NOMO-1 treated with DMSO at 0.1 percent for 48 hours (cell line): ENCODE measurements at regions not wholly inside any gene's neighbourhood (a gene's known extent, or its start where the extent isn't known, plus 50 kb on each side); places are given as distances from the start of the nearest gene placed in this dataset.

ENCODE experiments used
- DNase-seq: peaks from one replicate; lab custom pipeline; 2025; ENCODE audit not compliant: unreplicated experiment; lab: John Stamatoyannopoulos, UW

DNA sequence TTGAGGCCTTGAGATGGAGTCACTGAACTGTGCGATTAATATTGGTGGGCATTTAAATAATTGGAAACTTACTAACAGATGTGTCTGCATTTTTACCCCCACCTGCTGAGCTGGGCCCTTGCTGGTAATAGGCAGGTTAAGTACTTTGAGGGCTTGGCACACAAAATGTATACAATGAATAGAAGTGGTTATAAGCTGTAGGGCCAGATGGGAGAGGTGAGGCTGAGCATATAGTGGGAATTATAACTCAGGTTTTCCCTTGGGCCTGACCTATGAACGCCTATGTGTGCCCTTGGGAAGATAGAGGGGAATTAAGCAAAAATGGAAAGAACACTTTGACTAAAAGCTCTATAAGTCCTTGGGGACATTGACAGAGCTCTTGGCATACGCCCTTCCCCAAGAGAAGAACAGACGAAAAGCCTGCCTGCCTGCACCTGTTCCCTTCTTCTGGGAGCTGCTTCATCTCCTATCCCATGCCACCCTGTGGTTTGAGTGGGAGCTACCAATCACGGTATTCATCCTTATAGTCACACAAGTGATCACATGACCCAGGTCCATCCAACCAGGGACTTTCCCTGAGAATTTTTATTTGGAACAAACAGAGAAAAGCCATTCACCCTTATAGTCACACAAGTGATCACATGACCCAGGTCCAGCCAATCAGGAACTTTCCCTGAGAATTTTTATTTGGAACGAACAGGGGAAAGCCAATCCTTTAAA is 260.7 kb upstream of the CSF3R start:
- DNase-seq: no peak

DNA sequence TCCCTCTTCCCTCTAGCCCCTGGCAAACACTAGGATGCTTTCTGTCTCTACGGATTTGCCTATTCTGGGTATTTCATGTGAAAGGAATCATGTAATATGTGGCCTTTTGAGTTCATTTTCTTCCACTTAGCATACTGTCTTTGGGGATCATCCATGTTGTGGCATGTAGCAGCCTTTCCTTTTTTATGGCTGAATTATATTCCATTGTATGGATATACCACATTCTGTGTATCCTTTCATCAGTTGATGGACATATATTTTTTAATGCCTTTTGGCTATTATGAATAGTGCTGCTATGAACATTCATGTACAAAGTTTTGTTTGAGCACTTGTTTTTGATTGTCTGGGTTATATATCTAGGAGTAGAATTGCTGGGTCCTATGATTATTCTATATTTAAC is 258.4 kb upstream of the CSF3R start:
- DNase-seq: no peak

DNA sequence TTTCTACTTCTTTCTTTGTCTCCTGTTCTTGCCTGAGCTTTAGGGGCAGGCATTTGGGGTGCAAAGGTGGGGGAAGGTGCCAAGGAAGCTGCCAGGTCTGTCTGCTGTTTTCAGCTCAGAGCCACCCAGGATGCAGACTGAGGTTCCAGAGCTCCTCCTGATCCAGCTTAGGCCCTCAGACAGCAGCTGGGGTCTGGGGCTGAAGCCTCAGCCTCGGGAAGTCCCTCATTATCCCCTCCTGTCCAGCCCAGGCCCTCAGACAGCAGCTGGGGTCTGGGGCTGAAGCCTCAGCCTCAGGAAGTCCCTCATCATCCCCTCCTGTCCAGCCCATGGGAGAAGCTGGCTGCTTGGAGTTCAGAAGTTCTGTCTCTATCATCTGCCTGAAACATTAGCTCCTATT is 257.7 kb upstream of the CSF3R start:
- DNase-seq: no peak

DNA sequence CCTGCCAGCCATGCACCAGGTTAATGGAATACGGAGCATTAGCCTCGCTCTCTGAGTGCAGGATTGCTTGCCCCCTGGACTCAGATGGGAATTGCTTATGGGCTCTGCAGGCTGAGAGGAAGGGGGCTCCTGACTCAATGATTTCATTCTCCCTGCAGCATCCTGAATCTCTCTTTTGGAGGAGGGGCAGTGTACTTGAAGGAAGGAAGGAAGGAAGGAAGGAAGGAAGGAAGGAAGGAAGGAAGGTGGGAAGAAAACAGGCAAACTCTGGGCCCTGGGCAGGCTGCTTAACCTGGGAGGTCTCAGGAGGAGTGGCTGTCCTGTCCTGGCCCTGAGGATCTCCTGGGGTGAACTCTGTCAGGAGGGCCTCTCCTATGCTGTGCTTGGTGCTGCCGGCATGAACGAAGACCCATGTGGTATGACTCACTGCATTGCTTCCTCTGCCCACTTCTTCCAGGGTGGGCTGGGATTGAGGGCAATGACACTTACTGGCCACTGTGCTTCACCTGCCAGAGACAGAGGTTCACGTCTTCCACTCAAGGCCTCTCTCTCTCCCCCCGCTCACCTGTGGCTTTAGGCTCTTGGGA is 257.1 kb upstream of the CSF3R start:
- no peak for DNase-seq

DNA sequence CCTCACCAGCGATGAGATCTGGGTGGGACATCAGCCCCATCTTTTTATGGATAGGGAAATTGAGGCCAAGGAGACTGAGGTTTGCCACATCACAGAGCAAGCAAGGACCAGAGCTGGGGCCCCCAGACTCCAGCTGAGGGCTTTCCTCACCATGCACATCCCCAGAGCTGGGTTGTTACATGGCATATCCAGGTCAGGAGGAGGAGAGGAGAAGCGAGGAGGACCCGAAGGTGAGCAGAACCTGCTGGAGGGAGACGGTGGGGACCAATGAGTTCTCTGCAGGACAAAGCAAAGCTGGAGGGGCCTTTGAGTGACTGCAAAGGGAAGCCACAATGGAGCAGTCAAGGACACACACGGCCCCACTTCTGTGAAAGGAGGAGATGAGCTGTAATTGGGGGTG is 255.5 kb upstream of the CSF3R start:
- no peak for DNase-seq

- no peak for DNase-seq
Measured at GRCh38 chr1:36737767-36738166, 255.1 kb upstream of the CSF3R start.

DNA sequence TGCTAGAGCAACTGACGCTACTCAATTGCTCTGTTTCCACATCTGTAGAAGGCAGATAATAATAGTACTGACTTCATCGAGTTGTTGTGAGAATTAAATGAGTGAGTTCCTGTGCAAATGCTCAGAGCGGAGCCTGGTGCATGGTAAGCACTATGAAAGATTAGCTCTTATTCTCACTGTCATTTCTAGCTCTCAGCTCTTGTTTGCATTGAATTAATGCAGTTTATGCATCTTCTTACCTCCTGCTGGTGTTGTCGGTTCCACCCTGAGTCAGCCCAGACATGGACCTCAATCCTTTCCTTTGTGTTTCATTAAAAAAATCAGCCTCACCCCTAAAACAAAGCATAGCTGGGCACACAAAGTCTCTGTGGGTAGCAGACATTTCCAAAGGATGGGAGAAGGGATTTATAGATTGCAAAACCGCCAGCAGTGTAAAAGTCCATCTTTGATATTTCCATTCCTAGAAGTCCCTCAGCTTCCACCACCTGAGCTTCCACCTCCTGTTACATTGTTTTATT is 254.4 kb upstream of the CSF3R start:
- DNase-seq: no peak

DNA sequence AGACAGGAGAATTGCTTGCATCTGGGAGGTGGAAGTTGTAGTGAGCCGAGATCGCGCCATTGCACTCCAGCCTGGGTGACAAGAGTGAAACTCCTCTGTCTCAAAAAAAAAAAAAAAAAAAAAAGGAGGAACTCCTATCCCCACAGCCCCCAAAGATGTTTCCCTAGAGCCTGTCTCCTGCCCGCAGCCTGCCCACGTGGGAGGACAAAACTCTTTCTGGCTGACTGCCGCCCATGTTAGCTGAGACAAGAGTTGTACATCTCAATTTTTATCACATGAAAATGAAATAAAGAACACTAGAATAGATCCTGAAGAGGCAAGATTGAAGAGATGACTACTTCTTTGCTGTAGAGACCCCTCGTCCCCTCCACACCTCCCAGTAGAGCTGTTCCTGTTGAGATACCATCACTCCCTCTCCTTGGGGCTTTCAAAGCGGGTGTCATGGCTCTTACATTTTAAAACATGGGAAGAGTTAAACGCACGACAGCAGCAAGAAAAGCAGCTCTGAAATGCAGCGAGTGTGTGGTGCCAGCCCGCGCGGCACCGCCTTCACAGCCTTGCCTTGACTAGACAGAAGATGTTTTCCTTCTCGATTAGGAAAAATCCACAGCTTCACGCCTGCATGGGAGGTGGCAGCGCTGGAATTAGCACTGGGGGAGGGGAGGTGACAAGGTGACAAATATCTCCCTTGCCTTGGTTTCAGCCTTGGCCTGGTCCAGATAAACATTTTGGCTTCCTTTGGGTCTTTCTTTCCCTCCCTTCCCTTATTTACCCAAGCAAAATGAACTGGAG is 253.4 kb upstream of the CSF3R start:
- DNase-seq: no peak

DNA sequence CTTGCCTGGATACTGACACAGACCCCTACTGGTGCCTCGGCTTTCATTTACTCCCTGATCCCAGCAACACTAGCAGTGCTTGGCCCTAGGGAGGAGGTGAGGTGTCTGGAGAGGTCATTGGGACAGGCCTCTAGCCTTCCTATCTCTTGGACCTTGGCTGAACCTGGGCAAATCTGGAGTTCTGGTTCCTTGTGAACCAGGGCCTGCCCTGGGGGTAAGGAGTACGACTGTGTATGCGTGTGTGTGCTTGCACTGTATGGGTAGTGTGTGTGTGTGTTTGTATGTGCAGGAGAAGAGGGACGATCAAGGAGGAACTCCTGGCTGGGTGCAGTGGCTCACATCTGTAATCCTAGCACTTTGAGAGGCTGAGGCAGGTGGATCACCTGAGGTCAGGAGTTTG is 252.7 kb upstream of the CSF3R start:
- no peak for DNase-seq

DNA sequence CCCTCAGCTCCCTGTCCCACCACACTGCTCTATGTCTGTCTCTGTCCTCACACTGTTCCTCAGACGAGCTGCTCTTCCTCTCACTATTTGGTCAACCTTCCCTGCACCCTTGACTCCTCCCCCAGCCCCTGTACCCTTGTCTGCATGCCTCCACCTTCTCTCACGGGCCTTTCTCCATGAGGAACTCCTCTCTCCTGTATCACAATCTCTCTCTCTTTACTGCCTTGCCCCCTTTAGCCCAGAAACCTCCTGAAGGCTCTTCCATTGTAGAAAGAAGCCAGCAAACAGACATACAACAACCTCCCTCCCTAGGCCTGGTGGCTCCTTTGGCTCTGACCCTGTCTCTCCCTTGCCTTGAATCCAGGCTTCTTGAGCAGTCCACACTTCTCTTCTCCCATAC is 251.6 kb upstream of the CSF3R start:
- DNase-seq: no peak

GRCh38 chr1:36733748-36734147 is 251.0 kb upstream of the CSF3R start:
- DNase-seq: no peak

GRCh38 chr1:36732015-36732356 is 249.3 kb upstream of the CSF3R start:
- DNase-seq: no peak

DNA sequence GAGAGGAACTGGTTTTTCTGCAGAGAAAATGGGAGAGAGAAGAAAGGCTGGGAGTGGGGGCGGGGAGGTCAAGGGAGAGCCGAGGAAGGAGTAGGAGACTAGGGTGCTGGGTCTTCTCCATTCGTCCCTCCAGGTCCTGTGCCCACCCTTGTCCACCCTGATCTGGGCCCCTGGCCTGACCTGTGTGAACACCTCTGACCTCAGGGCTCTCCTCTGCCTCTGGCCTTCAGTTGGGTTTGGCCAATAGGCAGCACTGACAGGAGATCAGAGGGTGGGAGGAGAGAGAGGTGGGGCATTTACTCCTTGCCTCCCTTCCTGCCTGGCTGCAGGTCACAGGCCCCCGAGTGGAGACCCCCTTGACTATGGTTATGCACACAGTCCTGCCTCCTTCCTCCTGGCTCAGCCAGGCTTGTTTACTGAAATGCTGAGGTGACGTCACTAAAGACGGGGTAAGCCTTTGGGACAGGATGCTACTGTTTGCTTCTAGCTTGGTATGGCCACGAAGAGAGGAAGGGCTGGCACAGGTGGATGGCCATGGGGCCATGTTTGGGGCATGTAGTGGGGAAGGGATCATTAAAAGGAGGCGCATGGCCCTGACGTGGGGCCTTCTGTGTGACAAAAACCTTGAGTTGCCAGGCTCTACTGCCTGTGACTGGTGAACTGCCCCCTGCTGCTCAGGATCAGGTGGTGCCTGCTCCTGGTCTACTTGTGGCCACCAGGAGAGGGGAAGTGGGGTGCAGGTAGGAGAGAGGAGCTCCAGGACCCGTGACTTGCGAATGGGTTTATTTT is 248.7 kb upstream of the CSF3R start:
- no peak for DNase-seq

GRCh38 chr1:36730599-36730998 is 247.9 kb upstream of the CSF3R start:
- no peak for DNase-seq

DNA sequence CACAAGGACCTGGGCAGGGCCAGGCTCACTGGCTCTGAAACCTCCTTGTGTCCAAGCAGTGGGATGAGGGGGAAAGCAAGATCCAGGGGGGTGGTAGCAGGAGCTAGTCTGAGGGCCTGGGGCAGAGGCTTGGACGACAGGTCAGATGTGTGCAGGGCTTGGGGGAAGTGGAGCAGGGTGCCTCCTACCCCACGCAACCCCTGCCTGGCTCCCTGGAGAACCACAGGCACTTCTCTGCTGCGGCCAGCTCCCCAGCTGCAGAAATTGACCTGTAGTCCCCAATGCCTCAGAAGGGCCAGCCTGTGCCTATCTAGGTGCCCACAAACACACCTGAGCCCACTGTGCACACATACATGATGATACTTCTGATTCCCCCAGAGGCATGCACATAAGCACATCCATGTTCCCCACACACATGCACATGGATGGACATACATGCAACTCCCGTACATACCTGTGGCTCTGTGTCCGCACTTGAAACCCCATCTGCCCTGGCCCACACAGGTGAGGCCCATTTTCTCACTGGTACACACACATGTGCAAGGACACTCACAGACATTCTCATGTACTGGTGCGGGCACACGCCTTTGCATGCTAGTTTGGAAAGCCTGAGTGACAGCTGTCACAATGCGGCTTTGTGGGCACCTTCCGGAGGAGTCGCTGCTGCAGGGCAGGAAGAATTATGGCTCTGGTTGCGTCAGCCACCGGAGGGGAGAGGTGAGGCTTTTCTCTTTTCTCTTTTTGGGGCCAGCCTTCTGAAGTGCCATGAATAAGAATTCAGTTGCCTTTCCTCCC is 247.2 kb upstream of the CSF3R start:
- no peak for DNase-seq

DNA sequence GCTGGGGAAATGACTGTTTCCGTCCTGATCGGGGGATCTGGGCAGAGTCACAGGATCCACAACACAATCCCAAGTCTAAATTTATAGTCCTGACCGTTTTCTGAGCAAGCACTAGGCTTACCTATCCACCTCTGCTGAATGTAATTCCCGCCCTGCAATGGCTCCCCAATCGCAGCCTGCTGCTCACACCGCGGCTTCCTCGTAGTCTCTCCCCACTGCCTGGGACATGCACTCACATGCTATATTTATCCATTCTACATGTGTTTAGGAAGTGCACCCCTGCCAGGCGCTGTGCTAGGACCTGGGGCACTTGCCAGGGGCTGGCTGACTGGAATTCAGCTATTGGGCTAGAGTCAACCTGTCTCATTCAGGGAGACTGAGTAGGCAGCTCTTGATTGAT is 246.6 kb upstream of the CSF3R start:
- DNase-seq: no peak

DNA sequence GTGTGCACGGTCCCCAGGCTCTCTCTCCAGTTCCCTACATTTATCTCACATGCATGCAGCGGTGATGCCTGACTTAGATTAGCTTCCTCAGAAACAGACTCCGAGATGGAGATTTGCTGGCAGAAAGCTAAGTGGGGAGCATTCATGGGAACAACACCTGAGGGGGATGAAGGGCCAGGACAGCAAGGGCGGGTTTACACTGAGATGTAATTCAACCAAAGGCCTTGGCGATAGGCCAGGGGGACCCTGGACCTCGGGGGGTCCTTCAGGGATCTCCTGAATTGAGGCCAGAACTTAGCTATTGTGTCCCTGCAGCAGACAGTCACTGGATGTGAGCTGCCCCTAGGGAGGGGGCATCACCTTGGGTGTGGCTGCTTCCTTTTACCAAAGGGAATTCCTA is 246.1 kb upstream of the CSF3R start:
- DNase-seq: no peak

- no peak for DNase-seq
Measured at GRCh38 chr1:36728051-36728450, 245.3 kb upstream of the CSF3R start.

GRCh38 chr1:36725151-36725550 is 242.4 kb upstream of the CSF3R start:
- DNase-seq: no peak

DNA sequence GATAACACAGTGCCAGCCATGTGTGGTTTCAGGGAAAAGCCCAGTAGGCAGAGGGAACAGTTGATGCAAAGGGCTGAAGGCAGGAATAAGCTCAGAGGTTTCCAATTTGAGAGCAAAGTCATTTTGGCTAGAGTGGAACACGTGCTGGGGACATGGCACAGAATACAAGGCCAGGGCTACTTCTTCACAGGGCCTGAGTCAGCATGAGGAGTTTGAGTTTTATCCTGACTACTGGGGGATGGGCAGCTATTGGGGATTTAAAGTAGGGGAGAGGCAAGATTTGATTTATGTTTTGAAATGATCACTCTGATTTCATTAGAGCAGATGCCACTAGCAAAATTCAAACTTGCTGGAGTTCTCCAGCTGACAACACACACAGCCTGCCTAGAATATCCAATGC is 241.1 kb upstream of the CSF3R start:
- DNase-seq: no peak

- no peak for DNase-seq
Measured at GRCh38 chr1:36722871-36723270, 240.2 kb upstream of the CSF3R start.
